ENCODE measurements at regions not wholly inside any gene's neighbourhood (a gene's known extent, or its start where the extent isn't known, plus 50 kb on each side); places are given as distances from the start of the nearest gene placed in this dataset.

DNA sequence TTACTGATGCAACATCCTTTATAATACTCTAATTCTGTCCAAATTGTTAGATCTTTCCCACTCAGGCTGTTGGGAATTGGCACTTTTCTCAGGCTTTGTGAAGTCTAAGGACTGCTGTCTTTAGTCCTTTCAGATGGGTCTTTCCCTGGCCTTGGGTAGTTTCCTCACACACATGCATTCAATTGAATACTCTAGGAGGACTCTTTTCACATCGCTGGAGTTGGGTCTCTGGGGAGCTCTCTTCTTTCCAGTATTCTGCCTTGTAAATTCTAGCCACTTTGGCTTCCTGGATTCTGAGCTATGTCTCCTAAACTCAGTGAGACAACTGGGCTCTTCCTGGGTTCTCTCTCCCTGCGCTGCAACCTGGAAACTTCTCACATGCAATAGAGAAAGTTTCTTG lies 215.5 kb downstream of the SNX18 start:
- FAIRE-seq = no peak
- no peak for DNase-seq (ENCODE audit: insufficient read length)
- TF ChIP-seq TAF1 (IDR thresholded peaks at IDR 0.05; ENCODE audit: borderline replicate concordance, low read depth, low read length) = no peak
- no peak for TF ChIP-seq POLR2A (IDR thresholded peaks at IDR 0.05; ENCODE audit: low read depth, low read length)
- no peak for TF ChIP-seq POLR2AphosphoS5 (IDR thresholded peaks at IDR 0.05; ENCODE audit: low read depth, low read length)

GRCh38 chr5:54732108-54732507 lies 214.5 kb downstream of the SNX18 start:
- DNase-seq (ENCODE audit: insufficient read length) = no peak
- no peak for TF ChIP-seq POLR2A (IDR thresholded peaks at IDR 0.05; ENCODE audit: low read depth, low read length)
- no peak for TF ChIP-seq POLR2AphosphoS5 (IDR thresholded peaks at IDR 0.05; ENCODE audit: low read depth, low read length)
- no peak for TF ChIP-seq TAF1 (IDR thresholded peaks at IDR 0.05; ENCODE audit: borderline replicate concordance, low read depth, low read length)
- no peak for FAIRE-seq

DNA sequence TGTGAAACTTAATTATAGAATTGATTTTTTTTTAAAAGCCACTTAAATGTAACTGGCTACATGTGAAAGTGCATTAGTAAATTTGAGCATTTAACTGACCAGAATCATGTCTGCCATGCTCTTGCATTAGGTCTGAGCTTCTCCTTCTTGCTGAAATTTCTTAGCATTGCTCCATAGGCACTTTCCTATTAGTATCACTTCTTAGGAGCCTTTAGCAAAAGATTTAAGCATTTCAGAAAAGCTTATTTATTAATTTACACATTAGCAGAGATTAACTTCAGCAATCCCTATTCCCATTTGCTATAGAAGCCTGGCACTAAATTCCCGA lies 211.0 kb downstream of the SNX18 start:
- no peak for FAIRE-seq
- TF ChIP-seq POLR2A (IDR thresholded peaks at IDR 0.05; ENCODE audit: low read depth, low read length) (no peak), POLR2AphosphoS5 (IDR thresholded peaks at IDR 0.05; ENCODE audit: low read depth, low read length) (no peak), TAF1 (IDR thresholded peaks at IDR 0.05; ENCODE audit: borderline replicate concordance, low read depth, low read length) (no peak)
- no peak for DNase-seq (ENCODE audit: insufficient read length)

GRCh38 chr5:54727874-54728587 lies 210.5 kb downstream of the SNX18 start:
- FAIRE-seq (no peak), DNase-seq (ENCODE audit: insufficient read length) (no peak)
- TF ChIP-seq POLR2AphosphoS5 (IDR thresholded peaks at IDR 0.05; ENCODE audit: low read depth, low read length) (no peak), TAF1 (IDR thresholded peaks at IDR 0.05; ENCODE audit: borderline replicate concordance, low read depth, low read length) (no peak), POLR2A (IDR thresholded peaks at IDR 0.05; ENCODE audit: low read depth, low read length) (no peak)

DNA sequence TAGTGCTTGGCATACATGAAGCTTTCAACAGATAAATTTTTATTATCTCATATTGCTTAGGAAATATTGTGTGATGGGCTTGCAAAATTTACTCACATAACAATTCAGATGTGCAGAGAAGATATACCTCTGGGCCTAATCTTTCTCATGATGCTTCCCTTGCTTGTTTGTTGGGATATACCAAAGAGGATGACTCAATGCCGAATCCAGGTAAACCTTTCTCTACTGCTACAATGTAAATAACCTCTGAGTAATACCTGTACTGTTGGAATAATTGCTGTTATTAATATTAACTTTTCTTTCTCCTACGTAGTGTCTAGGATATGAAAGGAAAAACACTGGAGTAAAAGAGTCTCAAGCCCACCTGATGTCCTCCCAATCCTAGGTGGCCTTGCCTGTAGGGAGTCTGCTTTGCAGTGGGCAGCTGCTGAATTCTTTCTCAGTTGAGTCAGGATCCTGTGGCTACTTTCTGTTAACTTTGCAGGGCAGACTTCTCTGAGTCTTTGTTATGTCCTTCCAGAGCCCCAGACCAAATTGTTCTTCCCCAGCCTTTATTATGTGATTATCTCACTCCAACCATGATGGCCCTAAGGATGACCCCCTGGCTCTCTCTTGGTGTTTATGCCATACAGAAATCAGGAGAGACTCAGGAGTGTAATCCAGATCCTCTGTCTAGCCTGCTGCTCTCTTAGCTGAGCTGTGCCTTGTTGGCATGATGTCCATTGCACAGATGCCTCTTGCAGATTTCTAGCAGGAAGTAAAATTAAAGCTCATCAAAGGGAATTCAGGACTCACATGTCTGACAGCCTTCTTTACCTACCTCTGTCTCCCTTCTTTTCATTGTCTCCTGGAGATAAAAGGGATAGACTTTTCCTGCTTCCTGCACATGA lies 208.1 kb downstream of the SNX18 start:
- FAIRE-seq (no peak), DNase-seq (ENCODE audit: insufficient read length) (no peak)
- TF ChIP-seq TAF1 (IDR thresholded peaks at IDR 0.05; ENCODE audit: borderline replicate concordance, low read depth, low read length) (no peak), POLR2A (IDR thresholded peaks at IDR 0.05; ENCODE audit: low read depth, low read length) (no peak), POLR2AphosphoS5 (IDR thresholded peaks at IDR 0.05; ENCODE audit: low read depth, low read length) (no peak)

- DNase-seq (ENCODE audit: insufficient read length) (no peak), FAIRE-seq (no peak)
- no peak for TF ChIP-seq POLR2AphosphoS5 (IDR thresholded peaks at IDR 0.05; ENCODE audit: low read depth, low read length)
These were observed 205.4 kb downstream of the SNX18 start for GRCh38 chr5:54722846-54723433.

- TF ChIP-seq POLR2A (IDR thresholded peaks at IDR 0.05; ENCODE audit: low read depth, low read length) (no peak), POLR2AphosphoS5 (IDR thresholded peaks at IDR 0.05; ENCODE audit: low read depth, low read length) (no peak), TAF1 (IDR thresholded peaks at IDR 0.05; ENCODE audit: borderline replicate concordance, low read depth, low read length) (no peak)
These were observed 204.5 kb downstream of the SNX18 start for GRCh38 chr5:54721951-54722654.

DNA sequence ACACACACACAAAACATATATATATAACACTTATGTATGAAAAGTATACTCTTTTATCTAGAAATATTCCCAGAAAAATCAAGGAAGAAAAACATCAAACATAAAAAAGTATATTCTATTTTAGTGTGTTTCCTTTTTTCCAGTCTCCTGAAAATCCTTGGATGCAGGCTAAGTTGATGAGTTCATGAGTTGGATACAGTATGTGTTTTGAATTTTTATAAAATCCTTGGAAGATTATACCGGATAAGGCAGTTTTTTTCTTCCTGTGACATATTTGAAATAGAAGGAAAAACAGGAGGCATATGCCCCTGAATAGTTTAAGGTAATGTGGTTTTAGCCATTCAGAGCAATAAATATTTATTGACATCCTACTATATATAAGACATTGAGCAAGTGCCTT lies 203.6 kb downstream of the SNX18 start:
- TF ChIP-seq TAF1 (IDR thresholded peaks at IDR 0.05; ENCODE audit: borderline replicate concordance, low read depth, low read length) = no peak
- TF ChIP-seq POLR2A (IDR thresholded peaks at IDR 0.05; ENCODE audit: low read depth, low read length) = no peak
- TF ChIP-seq POLR2AphosphoS5 (IDR thresholded peaks at IDR 0.05; ENCODE audit: low read depth, low read length) = no peak
- FAIRE-seq (no peak), DNase-seq (ENCODE audit: insufficient read length) (no peak)

More at GRCh38 chr5:54721951-54722654, 204.5 kb downstream of the SNX18 start:
- FAIRE-seq (no peak), DNase-seq (ENCODE audit: insufficient read length) (no peak)

DNA sequence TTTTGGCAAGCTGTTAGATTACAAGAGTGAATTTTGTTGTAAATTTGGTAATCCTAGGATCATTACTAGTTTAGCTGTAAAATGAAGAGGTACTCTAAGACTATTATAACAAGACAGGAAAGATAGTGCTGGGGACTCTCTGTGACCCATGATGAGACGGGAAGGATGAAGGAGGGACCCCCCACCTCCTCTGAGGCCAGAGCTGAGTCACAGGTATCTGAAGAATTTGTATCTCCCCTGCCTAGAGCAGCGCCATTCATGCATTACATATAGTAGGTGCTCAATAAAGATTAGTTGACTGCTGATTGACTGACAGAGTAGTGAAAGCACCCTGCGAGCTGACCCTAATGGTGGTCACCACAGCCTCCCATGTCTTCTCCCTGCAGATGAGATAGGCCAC lies 202.8 kb downstream of the SNX18 start:
- FAIRE-seq (no peak), DNase-seq (ENCODE audit: insufficient read length) (no peak)
- no peak for TF ChIP-seq TAF1 (IDR thresholded peaks at IDR 0.05; ENCODE audit: borderline replicate concordance, low read depth, low read length)
- TF ChIP-seq POLR2AphosphoS5 (IDR thresholded peaks at IDR 0.05; ENCODE audit: low read depth, low read length) = no peak
- no peak for TF ChIP-seq POLR2A (IDR thresholded peaks at IDR 0.05; ENCODE audit: low read depth, low read length)

DNA sequence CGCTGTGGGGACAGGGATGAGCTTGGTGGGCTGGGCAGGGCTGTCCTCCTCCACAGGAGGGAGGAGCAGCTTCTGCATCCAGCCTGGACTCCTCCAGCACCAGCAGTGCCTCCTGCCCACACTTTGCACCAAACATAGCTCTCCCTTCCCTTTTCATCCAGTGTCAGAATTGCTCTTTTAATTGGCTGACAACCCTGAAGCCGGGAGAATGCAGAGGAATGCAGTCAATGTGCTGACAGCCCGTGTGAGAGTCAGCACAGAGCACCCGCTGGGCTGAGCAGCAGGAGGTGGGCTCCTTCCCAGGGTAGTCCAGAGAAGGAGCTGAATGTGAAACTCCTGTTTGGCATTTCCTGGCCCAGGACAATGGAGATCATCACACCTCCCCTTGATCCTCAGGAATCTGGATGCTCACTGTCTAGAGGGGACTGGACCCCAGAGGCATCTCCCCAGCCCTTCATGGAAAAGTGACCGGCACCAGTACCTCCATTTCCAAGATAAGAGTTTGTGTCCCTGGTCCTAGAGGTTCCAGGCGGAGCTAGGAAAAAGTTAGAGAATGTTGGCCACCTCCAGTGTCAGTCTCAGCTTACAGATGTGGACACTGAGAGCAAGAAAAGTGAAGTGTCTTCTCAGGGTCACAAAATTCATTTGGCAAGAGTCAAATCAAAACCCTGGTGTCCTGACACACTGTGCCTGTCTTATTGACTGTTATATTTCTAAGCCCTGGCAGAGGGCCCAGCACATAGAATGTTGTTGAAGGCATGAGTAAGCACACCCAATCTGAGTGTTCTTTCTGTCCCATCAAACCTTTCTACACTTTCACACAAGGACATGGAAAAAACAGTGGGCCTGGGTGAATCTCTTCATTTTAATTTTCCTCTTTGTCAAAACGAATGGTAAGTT lies 202.1 kb downstream of the SNX18 start:
- FAIRE-seq = no peak
- no peak for DNase-seq (ENCODE audit: insufficient read length)
- TF ChIP-seq POLR2AphosphoS5 (IDR thresholded peaks at IDR 0.05; ENCODE audit: low read depth, low read length) = no peak
- TF ChIP-seq POLR2A (IDR thresholded peaks at IDR 0.05; ENCODE audit: low read depth, low read length) = no peak
- TF ChIP-seq TAF1 (IDR thresholded peaks at IDR 0.05; ENCODE audit: borderline replicate concordance, low read depth, low read length) = no peak

Data from GM12892 (cell line).